GM23248 (cell line): ENCODE measurements at regions not wholly inside any gene's neighbourhood (a gene's known extent, or its start where the extent isn't known, plus 50 kb on each side); places are given as distances from the start of the nearest gene placed in this dataset.

Experiments
- EZH2 ChIP-seq: fragments of 200-600 bp; sonication (generic); IDR thresholded peaks from 2 replicates; pipeline ENCODE4 v1.6.1; 2018; ENCODE audit warnings: antibody characterized with exemption, mild to moderate bottlenecking; ENCODE audit not compliant: insufficient read depth, poor library complexity, severe bottlenecking
- EZH2phosphoT487 ChIP-seq: fragments of 200-600 bp; sonication (generic); IDR thresholded peaks from 2 replicates; pipeline ENCODE4 v1.6.1; 2018; ENCODE audit warnings: antibody characterized with exemption, moderate library complexity, mild to moderate bottlenecking, low read depth; ENCODE audit not compliant: insufficient read depth

GRCh38 chr14:62443796-62444195, 601.5 kb downstream of the KCNH5 start:
- TF ChIP-seq EZH2: no peak
- no peak for TF ChIP-seq EZH2phosphoT487
